Gastroesophageal sphincter (tissue), 4 donors: ENCODE measurements at regions not wholly inside any gene's neighbourhood (a gene's known extent, or its start where the extent isn't known, plus 50 kb on each side); places are given as distances from the start of the nearest gene placed in this dataset.

Experiments used
- ATAC-seq: fragments of 150-250 bp; one replicate; pipeline ENCODE4 v1.9.1; 2016; ENCODE audit warnings: mild to moderate bottlenecking, moderate library complexity
- H3K27ac ChIP-seq, 4 donors: fragments of 200-600 bp; sonication (generic) in 3 of 4; 1 replicate in 3 of 4; 2 replicates in 1 of 4; pipeline ENCODE4 v1.5.1; 2016 to 2019
- H3K27me3 ChIP-seq: fragments of 200-600 bp; sonication (generic); one replicate; pipeline ENCODE4 v1.5.1; 2019
- H3K36me3 ChIP-seq, 2 donors: fragments of 200-600 bp; sonication (generic); one replicate each; pipeline ENCODE4 v1.5.1; 2019; ENCODE audit warnings: control low read depth in 1 of 2
- H3K4me1 ChIP-seq, 3 donors: fragments of 200-600 bp; sonication (generic); 1 replicate in 2 of 3; 2 replicates in 1 of 3; pipeline ENCODE4 v1.5.1; 2016 to 2019; ENCODE audit warnings: control low read depth in 2 of 3
- H3K4me3 ChIP-seq, 2 donors: fragments of 200-600 bp; sonication (generic); one replicate each; pipeline ENCODE4 v1.5.1; 2019; ENCODE audit warnings: mild to moderate bottlenecking in 1 of 2, moderate library complexity in 1 of 2
- H3K9me3 ChIP-seq, 3 donors: fragments of 200-600 bp; sonication (generic); one replicate each; pipeline ENCODE4 v1.5.1; 2017 to 2019; ENCODE audit warnings: control low read depth in 2 of 3
- CTCF ChIP-seq, 4 experiments: fragments of 200-600 bp in 2 of 4; fragments of 450-650 bp in 2 of 4; sonication (generic) in 1 of 4; IDR thresholded peaks; one replicate each; pipeline ENCODE4 v1.5.1; 2017 to 2019; ENCODE audit warnings: antibody characterized with exemption in 4 of 4, mild to moderate bottlenecking in 2 of 4, moderate library complexity in 2 of 4
- EP300 ChIP-seq: sonication (generic); formaldehyde crosslinking; IDR thresholded peaks from one replicate; pipeline ENCODE4 v1.6.1; 2017; ENCODE audit warnings: antibody characterized with exemption, mild to moderate bottlenecking
- POLR2A ChIP-seq, 2 donors: fragments of 450-650 bp; IDR thresholded peaks; one replicate each; pipeline ENCODE4 v1.6.1; 2017; ENCODE audit warnings: antibody characterized with exemption in 2 of 2, mild to moderate bottlenecking in 2 of 2, moderate library complexity in 1 of 2
- POLR2AphosphoS5 ChIP-seq: sonication (generic); formaldehyde crosslinking; IDR thresholded peaks from one replicate; pipeline ENCODE4 v1.6.1; 2017; ENCODE audit warnings: antibody characterized with exemption
- WGBS, 2 donors: methylation state at CpG; one replicate each; pipeline ENCODE4 v1.1.5; 2018; ENCODE audit warnings: low coverage in 1 of 2; 5-methylcytosine and 5-hydroxymethylcytosine counted together

GRCh38 chr6:26258212-26258977 lies 106.6 kb upstream of the BTN3A2 start:
- H3K4me1 ChIP-seq, result no peaks in the 10 kb centered on the region
- H3K36me3 ChIP-seq, result no peaks in the 10 kb centered on the region
- 78 to 84% methylated on average over 4 to 5 of the region's 5 CpGs for WGBS, 2 donors
- peaks cover 84% of the 10 kb centered on the region for H3K27me3 ChIP-seq
- TF ChIP-seq CTCF (IDR thresholded peaks at IDR 0.05) (no peak), EP300 (no peak), POLR2A (IDR thresholded peaks at IDR 0.05) (no peak), POLR2AphosphoS5 (no peak)
- no peak for ATAC-seq
- no peak overlapping the region for H3K27ac ChIP-seq
- H3K4me3 ChIP-seq, result no peak overlapping the region
- no peaks in the 10 kb centered on the region for H3K9me3 ChIP-seq

GRCh38 chr6:26260110-26260637 lies 104.8 kb upstream of the BTN3A2 start:
- no peak for ATAC-seq
- WGBS, 2 donors, result 60 to 86% methylated on average over 1 to 6 of the region's 7 CpGs

GRCh38 chr6:26260725-26261490 lies 104.1 kb upstream of the BTN3A2 start:
- H3K27ac ChIP-seq, result no peak overlapping the region
- TF ChIP-seq CTCF (IDR thresholded peaks at IDR 0.05) (no peak), EP300 (no peak), POLR2AphosphoS5 (no peak), POLR2A (IDR thresholded peaks at IDR 0.05) (no peak)
- H3K4me3 ChIP-seq, result no peak overlapping the region
- WGBS, 2 donors, result 86 to 88% methylated on average over 5 to 6 of the region's 6 CpGs
- no peak for ATAC-seq
- H3K36me3 ChIP-seq, result no peaks in the 10 kb centered on the region
- no peaks in the 10 kb centered on the region for H3K9me3 ChIP-seq
- no peaks in the 10 kb centered on the region for H3K4me1 ChIP-seq
- H3K27me3 ChIP-seq, result peaks cover 60% of the 10 kb centered on the region

More at GRCh38 chr6:26260110-26260637, 104.8 kb upstream of the BTN3A2 start:
- H3K4me3 ChIP-seq, result no peak overlapping the region
- no peaks in the 10 kb centered on the region for H3K4me1 ChIP-seq
- TF ChIP-seq CTCF (IDR thresholded peaks at IDR 0.05), result no peak
- no peak for TF ChIP-seq POLR2A (IDR thresholded peaks at IDR 0.05)
- TF ChIP-seq POLR2AphosphoS5, result no peak
- TF ChIP-seq EP300, result no peak
- H3K27me3 ChIP-seq, result peaks cover 68% of the 10 kb centered on the region
- H3K36me3 ChIP-seq, result no peaks in the 10 kb centered on the region
- no peak overlapping the region for H3K27ac ChIP-seq
- H3K9me3 ChIP-seq, result no peaks in the 10 kb centered on the region

GRCh38 chr6:26264547-26264946 lies 100.5 kb upstream of the BTN3A2 start:
- TF ChIP-seq POLR2A (IDR thresholded peaks at IDR 0.05) (no peak), POLR2AphosphoS5 (no peak), EP300 (no peak)
- 100% methylated on average over 1 of the region's 1 CpG for WGBS, 2 donors
- no peak for ATAC-seq
- H3K4me1 ChIP-seq, result no peaks in the 10 kb centered on the region
- H3K27ac ChIP-seq, result no peak overlapping the region
- no peak overlapping the region for H3K4me3 ChIP-seq
- H3K27me3 ChIP-seq, result peaks cover 40% of the 10 kb centered on the region
- no peaks in the 10 kb centered on the region for H3K36me3 ChIP-seq
- H3K9me3 ChIP-seq, result no peaks in the 10 kb centered on the region

- peaks cover 47% of the 10 kb centered on the region for H3K27me3 ChIP-seq
- no peak overlapping the region for H3K4me3 ChIP-seq
- H3K27ac ChIP-seq, result no peak overlapping the region
- no peaks in the 10 kb centered on the region for H3K36me3 ChIP-seq
- no peaks in the 10 kb centered on the region for H3K9me3 ChIP-seq
- WGBS, 2 donors, result 81 to 84% methylated on average over 3 of the region's 3 CpGs
- H3K4me1 ChIP-seq, result peaks cover 0 to 16% (median 4%) of the 10 kb centered on the region in 3 donors
- TF ChIP-seq POLR2A (IDR thresholded peaks at IDR 0.05), result no peak
- no peak for TF ChIP-seq CTCF (IDR thresholded peaks at IDR 0.05)
- no peak for TF ChIP-seq POLR2AphosphoS5
- no peak for ATAC-seq
Observed at GRCh38 chr6:26267083-26267589, 97.9 kb upstream of the BTN3A2 start.
